ENCODE measurements at regions not wholly inside any gene's neighbourhood (a gene's known extent, or its start where the extent isn't known, plus 50 kb on each side); places are given as distances from the start of the nearest gene placed in this dataset.

- H3F3A ChIP-seq (ENCODE audit: insufficient read depth) = no peaks in the 10 kb centered on the region
- H3K9ac ChIP-seq = no peak overlapping the region
- H2AFZ ChIP-seq = no peak overlapping the region
- no peaks in the 10 kb centered on the region for H4K20me1 ChIP-seq (ENCODE audit: insufficient read depth)
- in situ Hi-C loops (cut with MboI) = no loop called here
- no peak for TF ChIP-seq EZH2phosphoT487 (IDR thresholded peaks at IDR 0.05; ENCODE audit: insufficient read depth, low read depth)
- no peak for TF ChIP-seq EZH2 (IDR thresholded peaks at IDR 0.05; ENCODE audit: insufficient read depth, poor library complexity, severe bottlenecking)
- no peak overlapping the region for H3K4me2 ChIP-seq (ENCODE audit: unreplicated experiment)
- no peaks in the 10 kb centered on the region for H3K27me3 ChIP-seq (replicated peaks; ENCODE audit: insufficient read depth)
- H3K9me3 ChIP-seq (ENCODE audit: low read depth) = no peaks in the 10 kb centered on the region
- DNase-seq = no peak
- 11 to 29% methylated on average over 1 of the region's 1 CpG for WGBS, 2 experiments (ENCODE audit: low coverage in 1 of 2, low lambda C conversion rate in 2 of 2, missing lambda C conversion rate in 2 of 2)
- no peak overlapping the region for H3K27ac ChIP-seq
- no peaks in the 10 kb centered on the region for H3K9me2 ChIP-seq (ENCODE audit: insufficient read depth)
- no peak overlapping the region for H3K4me3 ChIP-seq
- H3K79me2 ChIP-seq (ENCODE audit: insufficient read depth) = no peaks in the 10 kb centered on the region
- H3K36me3 ChIP-seq (ENCODE audit: low read depth) = no peaks in the 10 kb centered on the region
- no peaks in the 10 kb centered on the region for H3K4me1 ChIP-seq (ENCODE audit: insufficient read depth)
Measured at GRCh38 chr3:41126961-41127360, 72.3 kb upstream of the CTNNB1 start.

DNA sequence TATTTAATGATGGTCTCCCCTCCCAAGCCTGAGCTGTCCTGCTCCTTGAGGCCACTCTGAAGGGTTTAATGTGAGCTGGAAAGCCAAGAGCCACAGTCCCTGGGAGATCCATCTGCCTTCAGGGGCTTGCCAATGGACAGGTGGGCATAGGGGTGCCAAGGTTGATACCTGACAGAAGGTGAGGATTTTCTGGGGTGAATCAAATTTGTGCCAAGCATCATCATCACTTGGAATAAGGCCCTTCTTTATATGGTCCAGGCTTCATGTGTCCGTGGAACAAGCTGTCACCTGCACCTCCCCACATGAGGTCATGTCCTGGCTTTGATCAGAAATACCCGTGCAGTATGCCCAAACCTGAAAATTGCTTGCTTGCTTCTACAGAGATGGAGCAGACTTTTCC, 71.9 kb upstream of the CTNNB1 start:
- H3K36me3 ChIP-seq (ENCODE audit: low read depth) = no peaks in the 10 kb centered on the region
- 34% methylated on average over 2 of the region's 2 CpGs for WGBS, 2 experiments (ENCODE audit: low coverage in 1 of 2, low lambda C conversion rate in 2 of 2, missing lambda C conversion rate in 2 of 2)

GRCh38 chr3:41129731-41130130, 69.6 kb upstream of the CTNNB1 start:
- Histone ChIP-seq H3F3A (ENCODE audit: insufficient read depth) (no peaks in the 10 kb centered on the region), H3K36me3 (ENCODE audit: low read depth) (no peaks in the 10 kb centered on the region), H3K27me3 (replicated peaks; ENCODE audit: insufficient read depth) (no peaks in the 10 kb centered on the region), H4K20me1 (ENCODE audit: insufficient read depth) (no peaks in the 10 kb centered on the region), H3K9me2 (ENCODE audit: insufficient read depth) (no peaks in the 10 kb centered on the region), H3K4me1 (ENCODE audit: insufficient read depth) (no peaks in the 10 kb centered on the region), H3K79me2 (ENCODE audit: insufficient read depth) (no peaks in the 10 kb centered on the region), H3K4me2 (ENCODE audit: unreplicated experiment) (no peak overlapping the region), H3K9me3 (ENCODE audit: low read depth) (no peaks in the 10 kb centered on the region), H3K9ac (no peak overlapping the region), H3K4me3 (no peak overlapping the region), H2AFZ (no peak overlapping the region), H3K27ac (no peak overlapping the region)
- WGBS, 2 experiments (ENCODE audit: low coverage in 1 of 2, low lambda C conversion rate in 2 of 2, missing lambda C conversion rate in 2 of 2) = 57 to 70% methylated on average over 1 of the region's 1 CpG
- in situ Hi-C loops (cut with MboI) = no loop called here
- no peak for TF ChIP-seq EZH2phosphoT487 (IDR thresholded peaks at IDR 0.05; ENCODE audit: insufficient read depth, low read depth)
- no peak for TF ChIP-seq EZH2 (IDR thresholded peaks at IDR 0.05; ENCODE audit: insufficient read depth, poor library complexity, severe bottlenecking)
- no peak for DNase-seq

More for the DNA sequence above, 71.9 kb upstream of the CTNNB1 start:
- no peak overlapping the region for H3K4me3 ChIP-seq
- TF ChIP-seq EZH2 (IDR thresholded peaks at IDR 0.05; ENCODE audit: insufficient read depth, poor library complexity, severe bottlenecking) = no peak
- TF ChIP-seq EZH2phosphoT487 (IDR thresholded peaks at IDR 0.05; ENCODE audit: insufficient read depth, low read depth) = no peak
- H3F3A ChIP-seq (ENCODE audit: insufficient read depth) = no peaks in the 10 kb centered on the region
- no peak overlapping the region for H3K9ac ChIP-seq
- no peaks in the 10 kb centered on the region for H3K27me3 ChIP-seq (replicated peaks; ENCODE audit: insufficient read depth)
- no peak overlapping the region for H3K27ac ChIP-seq
- H3K79me2 ChIP-seq (ENCODE audit: insufficient read depth) = no peaks in the 10 kb centered on the region
- in situ Hi-C loops (cut with MboI) = no loop called here
- no peaks in the 10 kb centered on the region for H3K9me3 ChIP-seq (ENCODE audit: low read depth)
- H3K4me2 ChIP-seq (ENCODE audit: unreplicated experiment) = no peak overlapping the region
- H3K4me1 ChIP-seq (ENCODE audit: insufficient read depth) = no peaks in the 10 kb centered on the region
- no peaks in the 10 kb centered on the region for H3K9me2 ChIP-seq (ENCODE audit: insufficient read depth)
- H2AFZ ChIP-seq = no peak overlapping the region
- no peaks in the 10 kb centered on the region for H4K20me1 ChIP-seq (ENCODE audit: insufficient read depth)
- no peak for DNase-seq

DNA sequence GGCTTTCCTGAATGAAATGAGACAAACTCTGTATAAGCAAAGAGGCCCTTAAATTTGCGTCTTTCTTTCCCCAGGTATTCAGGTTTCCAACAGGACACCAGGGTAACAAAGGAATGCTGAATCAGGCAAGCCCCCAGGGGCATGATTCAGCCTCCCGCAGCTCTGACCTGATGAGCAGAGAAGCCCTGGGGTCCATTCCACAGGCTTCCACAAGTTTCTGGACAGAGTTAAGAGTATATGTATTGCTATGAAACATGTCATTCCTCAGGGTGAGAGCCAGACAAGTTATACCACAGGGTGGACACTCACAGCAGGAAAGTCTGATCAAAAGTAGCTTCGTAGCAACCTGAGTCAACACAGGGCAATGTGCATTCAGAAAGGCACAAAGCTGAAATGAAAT, 68.1 kb upstream of the CTNNB1 start:
- no peak for DNase-seq
- Histone ChIP-seq H4K20me1 (ENCODE audit: insufficient read depth) (no peaks in the 10 kb centered on the region), H3K27ac (no peak overlapping the region), H3K79me2 (ENCODE audit: insufficient read depth) (no peaks in the 10 kb centered on the region), H3F3A (ENCODE audit: insufficient read depth) (no peaks in the 10 kb centered on the region), H3K9ac (no peak overlapping the region), H3K36me3 (ENCODE audit: low read depth) (no peaks in the 10 kb centered on the region), H2AFZ (no peak overlapping the region), H3K4me1 (ENCODE audit: insufficient read depth) (no peaks in the 10 kb centered on the region), H3K27me3 (replicated peaks; ENCODE audit: insufficient read depth) (no peaks in the 10 kb centered on the region), H3K9me3 (ENCODE audit: low read depth) (no peaks in the 10 kb centered on the region), H3K4me2 (ENCODE audit: unreplicated experiment) (no peak overlapping the region), H3K9me2 (ENCODE audit: insufficient read depth) (no peaks in the 10 kb centered on the region), H3K4me3 (no peak overlapping the region)
- in situ Hi-C loops (cut with MboI) = no loop called here
- WGBS, 2 experiments (ENCODE audit: low coverage in 1 of 2, low lambda C conversion rate in 2 of 2, missing lambda C conversion rate in 2 of 2) = 29 to 45% methylated on average over 3 of the region's 3 CpGs
- no peak for TF ChIP-seq EZH2 (IDR thresholded peaks at IDR 0.05; ENCODE audit: insufficient read depth, poor library complexity, severe bottlenecking)
- TF ChIP-seq EZH2phosphoT487 (IDR thresholded peaks at IDR 0.05; ENCODE audit: insufficient read depth, low read depth) = no peak

DNA sequence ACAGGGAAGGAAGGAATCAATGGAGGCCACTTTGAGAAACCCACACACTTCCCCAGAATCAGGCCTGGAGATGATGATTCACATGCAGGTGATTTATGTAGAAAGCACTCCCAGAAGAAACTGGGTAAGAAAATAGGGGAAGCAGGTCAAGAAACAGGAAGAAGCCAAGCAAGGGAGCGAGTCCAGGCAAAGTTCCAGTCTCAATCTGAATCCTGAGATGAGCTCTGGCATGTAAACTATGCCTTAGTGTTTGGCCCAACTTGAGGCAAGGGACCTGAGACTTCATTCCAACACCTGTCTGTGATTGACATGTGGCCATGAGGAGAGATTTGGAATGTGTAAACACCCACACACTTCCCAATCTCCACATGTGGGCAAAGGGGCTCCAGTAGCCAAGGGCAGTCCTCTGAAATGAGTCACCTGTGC, 61.6 kb upstream of the CTNNB1 start:
- WGBS, 2 experiments (ENCODE audit: low coverage in 1 of 2, low lambda C conversion rate in 2 of 2, missing lambda C conversion rate in 2 of 2) = 35 to 52% methylated on average over 1 of the region's 1 CpG
- Histone ChIP-seq H3K4me2 (ENCODE audit: unreplicated experiment) (no peak overlapping the region), H3K9me3 (ENCODE audit: low read depth) (no peaks in the 10 kb centered on the region), H3F3A (ENCODE audit: insufficient read depth) (no peaks in the 10 kb centered on the region), H3K27me3 (replicated peaks; ENCODE audit: insufficient read depth) (no peaks in the 10 kb centered on the region; the same call in 1 of the 2 replicates), H3K4me3 (no peak overlapping the region), H2AFZ (no peak overlapping the region), H3K79me2 (ENCODE audit: insufficient read depth) (no peaks in the 10 kb centered on the region), H3K27ac (no peak overlapping the region), H4K20me1 (ENCODE audit: insufficient read depth) (no peaks in the 10 kb centered on the region), H3K9ac (no peak overlapping the region), H3K9me2 (ENCODE audit: insufficient read depth) (no peaks in the 10 kb centered on the region), H3K36me3 (ENCODE audit: low read depth) (no peaks in the 10 kb centered on the region), H3K4me1 (ENCODE audit: insufficient read depth) (no peaks in the 10 kb centered on the region)
- in situ Hi-C loops (cut with MboI) = no loop called here
- DNase-seq = no peak
- TF ChIP-seq EZH2 (IDR thresholded peaks at IDR 0.05; ENCODE audit: insufficient read depth, poor library complexity, severe bottlenecking) = no peak
- TF ChIP-seq EZH2phosphoT487 (IDR thresholded peaks at IDR 0.05; ENCODE audit: insufficient read depth, low read depth) = no peak
